Osteoblast (primary cell): ENCODE measurements at regions not wholly inside any gene's neighbourhood (a gene's known extent, or its start where the extent isn't known, plus 50 kb on each side); places are given as distances from the start of the nearest gene placed in this dataset.

Experiments
- DNase-seq: peaks from one replicate; pipeline ENCODE4 v3.0.0; 2011; ENCODE audit warnings: low spot score, mixed read lengths; ENCODE audit not compliant: insufficient read length; ENCODE audit errors: missing footprints
- H2AFZ ChIP-seq: 2 replicates; pipeline ENCODE4 v1.6.0; 2011; ENCODE audit warnings: mild to moderate bottlenecking, low read length
- H3K27ac ChIP-seq: 2 replicates; pipeline ENCODE4 v1.5.1; 2011; ENCODE audit warnings: mild to moderate bottlenecking, low read depth, low read length, moderate library complexity
- H3K27me3 ChIP-seq: 2 replicates; pipeline ENCODE4 v1.6.0; 2012; ENCODE audit warnings: mild to moderate bottlenecking, control low read depth, inconsistent platforms, low read length, moderate library complexity; ENCODE audit not compliant: insufficient read depth
- H3K36me3 ChIP-seq: 2 replicates; pipeline ENCODE4 v1.5.1; 2011; ENCODE audit warnings: mild to moderate bottlenecking, low read length, control low read depth, moderate library complexity; ENCODE audit not compliant: insufficient read depth
- H3K4me1 ChIP-seq: 2 replicates; pipeline ENCODE4 v1.5.1; 2011; ENCODE audit warnings: mild to moderate bottlenecking, low read length, control low read depth, moderate library complexity; ENCODE audit not compliant: insufficient read depth
- H3K4me2 ChIP-seq: 2 replicates; pipeline ENCODE4 v1.6.0; 2011; ENCODE audit warnings: mild to moderate bottlenecking, low read length; ENCODE audit not compliant: insufficient read depth
- H3K4me3 ChIP-seq: fragments of 200-600 bp; sonication (generic); 3 replicates; pipeline ENCODE4 v1.5.1; 2012; ENCODE audit warnings: mild to moderate bottlenecking, low read length, inconsistent platforms; ENCODE audit not compliant: insufficient read depth
- H3K79me2 ChIP-seq: 2 replicates; pipeline ENCODE4 v1.6.0; 2012; ENCODE audit warnings: mild to moderate bottlenecking, low read length, control low read depth, inconsistent platforms; ENCODE audit not compliant: insufficient read depth
- H3K9me3 ChIP-seq: 2 replicates; pipeline ENCODE4 v1.5.1; 2011; ENCODE audit warnings: low read depth, low read length, control low read depth
- H4K20me1 ChIP-seq: 2 replicates; pipeline ENCODE4 v1.6.0; 2012; ENCODE audit warnings: mild to moderate bottlenecking, low read length, control low read depth; ENCODE audit not compliant: insufficient read depth
- TF ChIP-seq, protein P1 (sequence below): IDR thresholded peaks from 2 replicates; pipeline ENCODE4 v1.5.1; 2011; ENCODE audit warnings: mild to moderate bottlenecking, low read depth, low read length, moderate library complexity; ENCODE audit errors: extremely low read depth

DNA sequence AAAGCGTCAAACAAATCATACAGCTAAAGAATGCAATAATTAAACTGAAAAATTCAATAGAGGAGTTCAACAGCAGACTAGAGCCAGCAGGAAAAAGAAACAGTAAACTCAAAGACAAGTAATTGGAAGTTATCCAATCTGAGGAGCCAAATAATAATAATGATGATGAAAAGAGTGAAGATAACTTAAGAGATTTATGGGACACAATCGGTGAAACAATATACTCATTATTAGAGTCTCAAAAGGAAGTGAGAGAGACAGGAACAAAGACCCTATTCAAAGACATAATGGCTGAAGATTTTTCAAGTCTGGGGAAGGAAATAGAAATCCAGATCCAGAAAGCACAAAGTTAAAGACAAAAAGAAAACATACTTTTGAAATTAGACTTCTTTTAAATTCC is 263.9 kb upstream of the NR4A3 start:
- Histone ChIP-seq H2AFZ (no peak overlapping the region), H3K4me1 (no peaks in the 10 kb centered on the region), H3K79me2 (no peaks in the 10 kb centered on the region), H3K4me3 (no peak overlapping the region), H4K20me1 (no peaks in the 10 kb centered on the region), H3K27me3 (no peaks in the 10 kb centered on the region), H3K36me3 (no peaks in the 10 kb centered on the region), H3K4me2 (no peak overlapping the region), H3K27ac (no peak overlapping the region), H3K9me3 (no peaks in the 10 kb centered on the region)
- no peak for DNase-seq
- TF ChIP-seq, protein P1, sequence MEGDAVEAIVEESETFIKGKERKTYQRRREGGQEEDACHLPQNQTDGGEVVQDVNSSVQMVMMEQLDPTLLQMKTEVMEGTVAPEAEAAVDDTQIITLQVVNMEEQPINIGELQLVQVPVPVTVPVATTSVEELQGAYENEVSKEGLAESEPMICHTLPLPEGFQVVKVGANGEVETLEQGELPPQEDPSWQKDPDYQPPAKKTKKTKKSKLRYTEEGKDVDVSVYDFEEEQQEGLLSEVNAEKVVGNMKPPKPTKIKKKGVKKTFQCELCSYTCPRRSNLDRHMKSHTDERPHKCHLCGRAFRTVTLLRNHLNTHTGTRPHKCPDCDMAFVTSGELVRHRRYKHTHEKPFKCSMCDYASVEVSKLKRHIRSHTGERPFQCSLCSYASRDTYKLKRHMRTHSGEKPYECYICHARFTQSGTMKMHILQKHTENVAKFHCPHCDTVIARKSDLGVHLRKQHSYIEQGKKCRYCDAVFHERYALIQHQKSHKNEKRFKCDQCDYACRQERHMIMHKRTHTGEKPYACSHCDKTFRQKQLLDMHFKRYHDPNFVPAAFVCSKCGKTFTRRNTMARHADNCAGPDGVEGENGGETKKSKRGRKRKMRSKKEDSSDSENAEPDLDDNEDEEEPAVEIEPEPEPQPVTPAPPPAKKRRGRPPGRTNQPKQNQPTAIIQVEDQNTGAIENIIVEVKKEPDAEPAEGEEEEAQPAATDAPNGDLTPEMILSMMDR: no peak

DNA sequence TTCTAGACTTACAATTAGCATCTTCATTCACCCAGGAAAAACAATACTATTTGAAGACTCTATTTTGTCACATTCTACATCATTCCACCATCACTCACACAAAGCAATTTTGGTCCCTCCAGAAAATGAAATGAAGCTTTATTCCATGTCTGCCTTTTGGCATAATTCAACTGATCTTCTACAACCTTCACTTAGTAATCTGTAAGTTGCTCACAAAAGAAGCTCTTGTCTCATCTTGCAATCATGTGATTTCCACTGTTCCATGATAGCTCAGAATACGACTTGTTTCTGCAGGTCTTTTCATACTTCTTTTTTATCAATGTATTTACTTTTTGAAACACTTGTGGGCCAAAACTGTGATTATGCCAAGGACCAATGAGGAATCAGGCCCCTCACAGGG is 261.9 kb upstream of the NR4A3 start:
- no peak overlapping the region for H3K4me3 ChIP-seq
- no peaks in the 10 kb centered on the region for H3K36me3 ChIP-seq
- H2AFZ ChIP-seq: no peak overlapping the region
- no peaks in the 10 kb centered on the region for H3K79me2 ChIP-seq
- TF ChIP-seq, protein P1: no peak
- H3K4me2 ChIP-seq: no peak overlapping the region
- H4K20me1 ChIP-seq: no peaks in the 10 kb centered on the region
- H3K27ac ChIP-seq: no peak overlapping the region
- no peaks in the 10 kb centered on the region for H3K27me3 ChIP-seq
- H3K9me3 ChIP-seq: no peaks in the 10 kb centered on the region
- H3K4me1 ChIP-seq: no peaks in the 10 kb centered on the region
- no peak for DNase-seq

DNA sequence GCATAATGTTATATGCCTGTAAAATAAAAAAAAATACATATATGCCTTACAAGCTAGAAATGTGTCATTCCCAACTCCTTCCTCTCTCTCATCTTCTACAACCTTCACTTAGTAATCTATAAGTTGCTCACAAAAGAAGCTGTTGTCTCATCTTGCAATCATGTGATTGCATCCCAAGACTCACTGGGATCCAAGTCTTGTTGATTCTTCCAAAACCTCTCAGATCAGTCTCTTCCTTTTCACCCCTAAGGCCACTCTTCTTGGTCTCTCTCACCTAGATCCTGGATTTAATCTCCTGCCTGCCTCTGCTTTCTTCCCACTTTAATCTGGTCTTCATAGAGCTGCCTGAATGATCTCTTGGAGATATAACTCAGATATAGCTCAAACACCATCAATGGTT is 261.1 kb upstream of the NR4A3 start:
- H3K9me3 ChIP-seq: no peaks in the 10 kb centered on the region
- no peak overlapping the region for H3K4me2 ChIP-seq
- H3K4me3 ChIP-seq: no peak overlapping the region
- no peaks in the 10 kb centered on the region for H3K36me3 ChIP-seq
- H3K4me1 ChIP-seq: no peaks in the 10 kb centered on the region
- no peaks in the 10 kb centered on the region for H3K27me3 ChIP-seq
- H3K27ac ChIP-seq: no peak overlapping the region
- TF ChIP-seq, protein P1: no peak
- H2AFZ ChIP-seq: no peak overlapping the region
- H4K20me1 ChIP-seq: no peaks in the 10 kb centered on the region
- no peaks in the 10 kb centered on the region for H3K79me2 ChIP-seq
- DNase-seq: no peak

DNA sequence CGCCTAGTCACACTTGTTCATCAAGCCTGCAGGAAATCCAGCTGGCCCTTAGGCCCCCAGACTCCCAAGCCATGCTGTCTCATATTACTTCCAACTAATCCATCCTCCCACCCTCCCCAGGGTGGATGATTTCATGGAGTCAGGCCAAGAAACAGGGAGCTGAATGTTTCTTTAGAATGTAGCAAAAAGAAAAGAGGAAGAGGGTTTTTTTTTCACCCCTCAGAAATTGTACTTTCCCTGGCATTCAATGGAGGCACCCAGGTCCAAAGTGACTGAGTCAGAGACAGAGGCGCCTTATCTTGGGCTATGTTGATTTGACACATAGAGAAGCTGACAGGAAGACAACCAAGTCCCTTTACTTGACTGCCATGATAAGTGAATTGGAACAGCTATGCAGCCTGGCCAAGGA is 260.2 kb upstream of the NR4A3 start:
- DNase-seq: no peak
- TF ChIP-seq, protein P1: no peak
- Histone ChIP-seq H3K4me3 (no peak overlapping the region), H3K36me3 (no peaks in the 10 kb centered on the region), H3K4me2 (no peak overlapping the region), H4K20me1 (no peaks in the 10 kb centered on the region), H3K27ac (no peak overlapping the region), H3K79me2 (no peaks in the 10 kb centered on the region), H3K4me1 (no peaks in the 10 kb centered on the region), H2AFZ (no peak overlapping the region), H3K9me3 (no peaks in the 10 kb centered on the region), H3K27me3 (no peaks in the 10 kb centered on the region)
